H9 (cell line): ENCODE measurements at regions not wholly inside any gene's neighbourhood (a gene's known extent, or its start where the extent isn't known, plus 50 kb on each side); places are given as distances from the start of the nearest gene placed in this dataset.

ENCODE experiments used
- DNase-seq: peaks from one replicate; pipeline ENCODE4 v3.0.0-alpha.2; 2017
- H2AFZ ChIP-seq: one replicate; pipeline ENCODE4 v1.6.1; 2013; ENCODE audit warnings: mild to moderate bottlenecking, low read length, control low read depth, moderate library complexity
- H2AK5ac ChIP-seq: 2 replicates; pipeline ENCODE4 v1.6.1; 2013; ENCODE audit warnings: low read length, control low read depth, mixed read lengths; ENCODE audit not compliant: insufficient read length
- H2BK120ac ChIP-seq: one replicate; pipeline ENCODE4 v1.6.1; 2013; ENCODE audit warnings: low read depth, mild to moderate bottlenecking, low read length, control low read depth, inconsistent platforms; ENCODE audit not compliant: poor library complexity, severe bottlenecking
- H2BK12ac ChIP-seq: 2 replicates; pipeline ENCODE4 v1.6.1; 2013; ENCODE audit warnings: low read length, control low read depth, mixed read lengths, low read depth; ENCODE audit not compliant: insufficient read length
- H2BK15ac ChIP-seq: 2 replicates; pipeline ENCODE4 v1.6.1; 2013; ENCODE audit warnings: low read depth, low read length, control low read depth
- H2BK20ac ChIP-seq: one replicate; pipeline ENCODE4 v1.6.1; 2013; ENCODE audit warnings: low read depth, mild to moderate bottlenecking, low read length, control low read depth, inconsistent platforms; ENCODE audit not compliant: poor library complexity, severe bottlenecking
- H2BK5ac ChIP-seq: 2 replicates; pipeline ENCODE4 v1.6.1; 2013; ENCODE audit warnings: low read length, control low read depth, mixed read lengths; ENCODE audit not compliant: insufficient read length
- H3K14ac ChIP-seq: 2 replicates; pipeline ENCODE4 v1.6.1; 2013; ENCODE audit warnings: low read length, control low read depth; ENCODE audit not compliant: insufficient read depth
- H3K18ac ChIP-seq: 2 replicates; pipeline ENCODE4 v1.6.1; 2013; ENCODE audit warnings: low read depth, mild to moderate bottlenecking, mixed read lengths, low read length, control low read depth; ENCODE audit not compliant: insufficient read length
- H3K23ac ChIP-seq: 2 replicates; pipeline ENCODE4 v1.6.1; 2013; ENCODE audit warnings: low read length, control low read depth, mixed read lengths, low read depth; ENCODE audit not compliant: insufficient read length
- H3K23me2 ChIP-seq: 2 replicates; pipeline ENCODE4 v1.6.1; 2013; ENCODE audit warnings: low read depth, mild to moderate bottlenecking, mixed read lengths, low read length, control low read depth; ENCODE audit not compliant: insufficient read length, poor library complexity, severe bottlenecking
- H3K27ac ChIP-seq: 2 replicates; pipeline ENCODE4 v1.5.1; 2013; ENCODE audit warnings: low read length, control low read depth, mixed read lengths, low read depth; ENCODE audit not compliant: insufficient read length
- H3K27me3 ChIP-seq: 2 replicates; pipeline ENCODE4 v1.6.1; 2013; ENCODE audit warnings: low read length, control low read depth, inconsistent platforms; ENCODE audit not compliant: insufficient read depth
- H3K4ac ChIP-seq: 2 replicates; pipeline ENCODE4 v1.6.1; 2013; ENCODE audit warnings: low read depth, mild to moderate bottlenecking, control low read depth, inconsistent platforms, low read length, moderate library complexity
- H3K4me1 ChIP-seq: 2 replicates; pipeline ENCODE4 v1.6.1; 2013; ENCODE audit warnings: low read length, control low read depth, inconsistent platforms; ENCODE audit not compliant: insufficient read depth
- H3K4me2 ChIP-seq: 2 replicates; pipeline ENCODE4 v1.6.1; 2013; ENCODE audit warnings: low read length, control low read depth, mixed read lengths; ENCODE audit not compliant: insufficient read length, insufficient read depth
- H3K56ac ChIP-seq: 2 replicates; pipeline ENCODE4 v1.6.1; 2013; ENCODE audit warnings: low read depth, mild to moderate bottlenecking, mixed read lengths, low read length, control low read depth; ENCODE audit not compliant: insufficient read length
- H3K79me1 ChIP-seq: 2 replicates; pipeline ENCODE4 v1.6.1; 2013; ENCODE audit warnings: low read depth, mild to moderate bottlenecking, moderate library complexity, low read length, control low read depth, inconsistent platforms; ENCODE audit not compliant: insufficient read depth, poor library complexity, severe bottlenecking
- H3K79me2 ChIP-seq: 2 replicates; pipeline ENCODE4 v1.6.1; 2013; ENCODE audit warnings: low read length, control low read depth, inconsistent platforms; ENCODE audit not compliant: insufficient read depth
- H3K9ac ChIP-seq: 2 replicates; pipeline ENCODE4 v1.6.1; 2013; ENCODE audit warnings: low read length, control low read depth, mixed read lengths; ENCODE audit not compliant: insufficient read length; ENCODE audit errors: extremely low read depth
- H3K9me3 ChIP-seq: one replicate; pipeline ENCODE4 v1.6.1; 2013; ENCODE audit warnings: low read depth, low read length, inconsistent platforms; ENCODE audit not compliant: control insufficient read depth
- H3T11ph ChIP-seq: one replicate; pipeline ENCODE4 v1.6.1; 2013; ENCODE audit warnings: mild to moderate bottlenecking, low read length, control low read depth, inconsistent platforms
- H4K20me1 ChIP-seq: one replicate; pipeline ENCODE4 v1.6.1; 2013; ENCODE audit not compliant: control insufficient read depth, insufficient read length, insufficient read depth
- H4K5ac ChIP-seq: 2 replicates; pipeline ENCODE4 v1.6.1; 2013; ENCODE audit warnings: low read depth, mild to moderate bottlenecking, mixed read lengths, low read length, control low read depth; ENCODE audit not compliant: insufficient read length
- H4K8ac ChIP-seq: replicated peaks from 2 replicates; pipeline ENCODE4 v1.6.1; 2013; ENCODE audit warnings: low read length, control low read depth, mixed read lengths, low read depth; ENCODE audit not compliant: insufficient read length
- H4K91ac ChIP-seq: 2 replicates; pipeline ENCODE4 v1.6.1; 2013; ENCODE audit warnings: low read depth, mild to moderate bottlenecking, moderate library complexity, mixed read lengths, low read length, control low read depth; ENCODE audit not compliant: insufficient read length
- H3K27ac Mint-ChIP-seq, 3 experiments: 2 replicates in 2 of 3; 3 replicates in 1 of 3; pipeline ENCODE4 v1.8.0; 2020 to 2021; ENCODE audit warnings: mixed read lengths in 3 of 3, mild to moderate bottlenecking in 1 of 3, moderate library complexity in 1 of 3
- H3K27me3 Mint-ChIP-seq: 2 replicates; pipeline ENCODE4 v1.8.0; 2021; ENCODE audit warnings: low read depth, mild to moderate bottlenecking, moderate library complexity, mixed read lengths
- H3K36me3 Mint-ChIP-seq, 3 experiments: 2 replicates in 2 of 3; 3 replicates in 1 of 3; pipeline ENCODE4 v1.8.0; 2020 to 2021; ENCODE audit warnings: low read depth in 3 of 3, mixed read lengths in 3 of 3; ENCODE audit not compliant: insufficient read depth in 1 of 3
- H3K4me1 Mint-ChIP-seq, 2 experiments: 2 replicates each; pipeline ENCODE4 v1.8.0; 2020; ENCODE audit warnings: mixed read lengths in 2 of 2
- H3K4me3 Mint-ChIP-seq, 2 experiments: 2 replicates in 1 of 2; 3 replicates in 1 of 2; pipeline ENCODE4 v1.8.0; 2020 to 2021; ENCODE audit warnings: mild to moderate bottlenecking in 2 of 2, mixed read lengths in 2 of 2, moderate library complexity in 1 of 2
- H3K9me3 Mint-ChIP-seq, 2 experiments: 2 replicates in 1 of 2; 3 replicates in 1 of 2; pipeline ENCODE4 v1.8.0; 2020; ENCODE audit warnings: mild to moderate bottlenecking in 2 of 2, mixed read lengths in 2 of 2, moderate library complexity in 1 of 2
- CTCF ChIP-seq: fragments of 200-600 bp; sonication (generic); conservative IDR thresholded peaks from 3 replicates; pipeline ENCODE4 v1.8.0; 2021; ENCODE audit warnings: antibody characterized with exemption, mild to moderate bottlenecking
- WGBS: extraction: QIAGEN DNeasy Blood & Tissue Kit; methylation state at CpG from one replicate; pipeline ENCODE4 v1.1.7; 2013; ENCODE audit warnings: missing lambda C conversion rate, low lambda C conversion rate, mixed read lengths; ENCODE audit not compliant: insufficient read length; ENCODE audit errors: extremely low coverage; 5-methylcytosine and 5-hydroxymethylcytosine counted together

DNA sequence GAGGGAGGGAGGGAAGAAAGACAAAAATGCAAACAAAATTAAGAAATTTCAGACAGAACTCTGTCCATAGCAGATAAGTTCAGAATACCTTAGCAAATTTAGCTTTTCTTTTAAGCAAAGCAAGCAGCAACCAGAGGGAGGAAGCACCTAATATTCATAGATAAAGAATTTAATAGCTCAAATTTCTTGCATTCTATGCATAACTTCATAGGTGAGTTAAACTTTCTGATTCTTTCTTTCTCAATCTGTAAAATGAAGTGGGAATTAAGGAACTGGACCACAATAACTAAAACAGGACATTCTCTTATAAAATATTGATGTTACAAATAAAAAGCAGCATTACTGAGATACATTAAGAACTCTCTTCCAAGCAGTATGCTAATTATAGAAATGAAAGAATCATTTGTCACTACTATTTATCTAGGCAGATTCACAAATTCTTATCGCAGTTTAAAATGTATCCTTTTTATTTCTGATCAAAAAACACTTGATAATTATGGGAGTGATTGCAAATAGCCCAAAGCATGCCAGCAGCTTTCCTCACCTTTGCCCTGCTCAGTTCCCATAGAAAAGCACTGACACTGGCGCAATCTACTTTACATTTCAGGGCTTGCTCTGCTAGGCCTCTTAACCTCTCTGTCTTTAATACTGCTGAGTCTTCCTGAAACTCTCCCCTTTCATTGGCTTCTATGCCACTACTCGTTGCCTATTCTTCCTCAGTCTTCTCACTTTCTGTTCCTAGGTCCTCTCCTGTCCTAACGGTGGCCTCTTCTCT is 341.8 kb downstream of the PIK3R1 start:
- no peak overlapping the region for H2BK20ac ChIP-seq
- H3K23ac ChIP-seq: no peak overlapping the region
- H3K14ac ChIP-seq: no peak overlapping the region
- no peak for DNase-seq
- H3K18ac ChIP-seq: no peak overlapping the region
- no peaks in the 10 kb centered on the region for H4K20me1 ChIP-seq
- no peak overlapping the region for H2BK5ac ChIP-seq
- no peak overlapping the region for H3K9ac ChIP-seq
- no peak overlapping the region for H3K27ac Mint-ChIP-seq
- no peak overlapping the region for H3K27ac ChIP-seq
- no peaks in the 10 kb centered on the region for H3K4me1 ChIP-seq
- no peak overlapping the region for H2AK5ac ChIP-seq
- no peak overlapping the region for H3K56ac ChIP-seq
- H4K5ac ChIP-seq: no peak overlapping the region
- no peak overlapping the region for H4K8ac ChIP-seq
- no peaks in the 10 kb centered on the region; the same call in 1 of the 2 replicates for H3K27me3 Mint-ChIP-seq
- no peak overlapping the region for H4K91ac ChIP-seq
- no peak overlapping the region for H2AFZ ChIP-seq
- no peak overlapping the region for H2BK15ac ChIP-seq
- no peaks in the 10 kb centered on the region for H3K79me2 ChIP-seq
- H2BK120ac ChIP-seq: no peak overlapping the region
- TF ChIP-seq CTCF: no peak
- no peak overlapping the region for H3K4ac ChIP-seq
- H3K23me2 ChIP-seq: no peaks in the 10 kb centered on the region
- H3K9me3 ChIP-seq: peaks cover 7% of the 10 kb centered on the region
- peaks cover 7 to 10% of the 10 kb centered on the region in 2 experiments for H3K4me1 Mint-ChIP-seq
- no CpG with 5 or more reads among the region's 4 CpGs for WGBS
- no peaks in the 10 kb centered on the region for H3K9me3 Mint-ChIP-seq
- no peak overlapping the region for H3K4me3 Mint-ChIP-seq
- H3K79me1 ChIP-seq: no peaks in the 10 kb centered on the region
- H2BK12ac ChIP-seq: no peak overlapping the region
- H3T11ph ChIP-seq: no peak overlapping the region
- H3K27me3 ChIP-seq: no peaks in the 10 kb centered on the region
- no peak overlapping the region for H3K4me2 ChIP-seq
- H3K36me3 Mint-ChIP-seq: no peaks in the 10 kb centered on the region
